ENCODE measurements at regions not wholly inside any gene's neighbourhood (a gene's known extent, or its start where the extent isn't known, plus 50 kb on each side); places are given as distances from the start of the nearest gene placed in this dataset.

- TF ChIP-seq EZH2 (IDR thresholded peaks at IDR 0.05; ENCODE audit: insufficient read depth, poor library complexity, severe bottlenecking) (no peak), EZH2phosphoT487 (IDR thresholded peaks at IDR 0.05; ENCODE audit: insufficient read depth, low read depth) (no peak)
Measured at GRCh38 chr1:200272481-200273068, 137.3 kb downstream of the ZNF281 start.
